Mucosa of descending colon (tissue), 3 donors: ENCODE measurements at regions not wholly inside any gene's neighbourhood (a gene's known extent, or its start where the extent isn't known, plus 50 kb on each side); places are given as distances from the start of the nearest gene placed in this dataset.

ENCODE experiments used
- ATAC-seq: fragments of 200-7000 bp; cut with Tn5 transposase; one replicate; pipeline ENCODE4 v1.9.1; 2020; ENCODE audit warnings: mild to moderate bottlenecking, moderate library complexity
- DNase-seq, 3 donors: peaks; one replicate each; pipeline ENCODE4 v3.0.0-alpha.2; 2020
- H3K36me3 ChIP-seq: fragments of 200-600 bp; one replicate; pipeline ENCODE4 v1.8.0; 2021; ENCODE audit warnings: low read depth, mild to moderate bottlenecking
- H3K4me1 ChIP-seq: fragments of 200-600 bp; one replicate; pipeline ENCODE4 v1.8.0; 2021; ENCODE audit warnings: low read depth, mild to moderate bottlenecking
- H3K4me3 ChIP-seq: fragments of 200-600 bp; one replicate; pipeline ENCODE4 v1.8.0; 2021; ENCODE audit warnings: mild to moderate bottlenecking
- H3K9me3 ChIP-seq: fragments of 200-600 bp; one replicate; pipeline ENCODE4 v1.8.0; 2021; ENCODE audit warnings: mild to moderate bottlenecking
- intact Hi-C, 2 donors: fragments of 100-400 bp; cut with DNase I in 1 of 2; cut with micrococcal nuclease in 1 of 2; formaldehyde crosslinking; loops; one replicate each; pipeline versions ENCODE4 v1.11.0 to v1.11.1; 2022; cut with DNase I, micrococcal nuclease
- TF ChIP-seq, protein P1 (sequence below): fragments of 200-600 bp; IDR thresholded peaks from one replicate; pipeline ENCODE4 v1.8.0; 2022; ENCODE audit warnings: antibody characterized with exemption, mild to moderate bottlenecking
- donor health status: DM: no; HTN: no; CAD: no; lungs with moderate emphysema.
- donor health status: DM: no; HTN: no; CAD: no.
- donor health status: DM: no; HTN: yes; CAD: no.

DNA sequence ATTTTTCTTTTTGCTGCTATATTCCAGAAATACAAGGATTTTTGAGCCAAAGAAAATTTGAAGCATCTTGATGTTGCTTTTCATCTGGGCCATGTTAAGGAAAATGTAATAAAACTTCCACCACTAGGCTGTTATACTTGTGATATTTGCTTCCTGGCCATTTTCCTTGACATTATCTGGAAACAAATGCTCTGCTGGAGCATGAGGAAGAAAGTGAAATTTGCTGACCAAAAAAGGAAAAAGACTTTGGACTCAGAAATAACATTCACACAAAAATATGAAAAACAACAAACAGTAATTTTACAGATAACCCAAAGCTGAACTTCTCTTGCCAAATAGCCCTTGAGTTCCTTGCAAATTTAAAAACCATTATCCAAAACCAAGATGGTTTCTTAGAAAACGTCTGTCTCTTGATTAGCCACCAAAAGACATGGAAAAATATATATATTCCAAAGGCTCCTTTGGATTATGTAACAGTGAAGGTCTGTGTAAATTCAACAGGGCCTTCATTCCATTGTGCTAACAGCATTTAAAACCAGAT lies 344.5 kb downstream of the LMX1A start:
- Histone ChIP-seq H3K36me3 (no peaks in the 10 kb centered on the region), H3K9me3 (no peaks in the 10 kb centered on the region), H3K4me1 (no peaks in the 10 kb centered on the region), H3K4me3 (no peak overlapping the region)
- TF ChIP-seq, protein P1, sequence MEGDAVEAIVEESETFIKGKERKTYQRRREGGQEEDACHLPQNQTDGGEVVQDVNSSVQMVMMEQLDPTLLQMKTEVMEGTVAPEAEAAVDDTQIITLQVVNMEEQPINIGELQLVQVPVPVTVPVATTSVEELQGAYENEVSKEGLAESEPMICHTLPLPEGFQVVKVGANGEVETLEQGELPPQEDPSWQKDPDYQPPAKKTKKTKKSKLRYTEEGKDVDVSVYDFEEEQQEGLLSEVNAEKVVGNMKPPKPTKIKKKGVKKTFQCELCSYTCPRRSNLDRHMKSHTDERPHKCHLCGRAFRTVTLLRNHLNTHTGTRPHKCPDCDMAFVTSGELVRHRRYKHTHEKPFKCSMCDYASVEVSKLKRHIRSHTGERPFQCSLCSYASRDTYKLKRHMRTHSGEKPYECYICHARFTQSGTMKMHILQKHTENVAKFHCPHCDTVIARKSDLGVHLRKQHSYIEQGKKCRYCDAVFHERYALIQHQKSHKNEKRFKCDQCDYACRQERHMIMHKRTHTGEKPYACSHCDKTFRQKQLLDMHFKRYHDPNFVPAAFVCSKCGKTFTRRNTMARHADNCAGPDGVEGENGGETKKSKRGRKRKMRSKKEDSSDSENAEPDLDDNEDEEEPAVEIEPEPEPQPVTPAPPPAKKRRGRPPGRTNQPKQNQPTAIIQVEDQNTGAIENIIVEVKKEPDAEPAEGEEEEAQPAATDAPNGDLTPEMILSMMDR: no peak
- DNase-seq: no peak
- intact Hi-C loops: no loop called here
- no peak for ATAC-seq

GRCh38 chr1:165011186-165011585 lies 345.3 kb downstream of the LMX1A start:
- intact Hi-C loops: no loop called here
- ATAC-seq (no peak), DNase-seq (no peak)
- H3K36me3 ChIP-seq: no peaks in the 10 kb centered on the region
- TF ChIP-seq, protein P1: no peak
- H3K4me3 ChIP-seq: no peak overlapping the region
- H3K9me3 ChIP-seq: no peaks in the 10 kb centered on the region
- no peaks in the 10 kb centered on the region for H3K4me1 ChIP-seq

DNA sequence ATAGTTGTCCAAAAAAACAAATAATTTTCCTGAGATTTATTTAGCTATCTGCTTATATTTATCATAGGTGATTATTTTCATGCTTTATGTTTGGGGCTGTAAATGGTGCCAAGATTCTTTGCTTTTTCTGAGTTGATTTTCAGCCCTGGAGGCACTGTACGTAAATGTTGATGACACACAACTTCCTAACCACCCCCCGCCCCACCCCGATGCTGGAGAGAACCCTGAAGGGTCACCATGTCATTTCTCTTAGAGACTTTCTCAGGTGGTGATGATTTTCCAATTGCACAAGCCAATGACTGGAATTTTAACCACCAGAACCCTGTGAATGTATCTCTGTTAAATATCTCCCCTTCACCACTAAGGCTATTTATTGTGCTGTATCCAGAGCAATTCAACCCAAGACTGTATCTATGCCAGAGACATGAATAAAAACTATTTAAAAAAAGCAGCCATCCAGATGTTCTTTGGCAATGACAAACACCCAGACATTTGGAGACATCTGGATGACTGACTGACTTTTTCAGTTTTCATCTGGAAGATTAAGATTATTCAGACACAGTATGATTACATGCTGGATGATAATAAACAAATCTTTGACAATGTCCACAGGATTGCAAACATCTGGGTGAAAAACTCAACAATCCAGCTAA lies 346.0 kb downstream of the LMX1A start:
- H3K9me3 ChIP-seq: no peaks in the 10 kb centered on the region
- no peaks in the 10 kb centered on the region for H3K4me1 ChIP-seq
- DNase-seq (no peak), ATAC-seq (no peak)
- H3K4me3 ChIP-seq: no peak overlapping the region
- no peaks in the 10 kb centered on the region for H3K36me3 ChIP-seq
- TF ChIP-seq, protein P1: no peak
- intact Hi-C loops: no loop called here

GRCh38 chr1:165006831-165007230 lies 349.7 kb downstream of the LMX1A start:
- DNase-seq: no peak
- ATAC-seq: no peak
- no peaks in the 10 kb centered on the region for H3K4me1 ChIP-seq
- no peak overlapping the region for H3K4me3 ChIP-seq
- intact Hi-C loops: no loop called here
- H3K9me3 ChIP-seq: no peaks in the 10 kb centered on the region
- TF ChIP-seq, protein P1: no peak
- no peaks in the 10 kb centered on the region for H3K36me3 ChIP-seq

- Histone ChIP-seq H3K4me1 (no peaks in the 10 kb centered on the region), H3K9me3 (no peaks in the 10 kb centered on the region), H3K36me3 (no peaks in the 10 kb centered on the region), H3K4me3 (no peak overlapping the region)
- TF ChIP-seq, protein P1: no peak
- no peak for DNase-seq
- no peak for ATAC-seq
- intact Hi-C loops: no loop called here
Observed at GRCh38 chr1:164999146-164999545, 357.4 kb downstream of the LMX1A start.
